ENCODE measurements at regions not wholly inside any gene's neighbourhood (a gene's known extent, or its start where the extent isn't known, plus 50 kb on each side); places are given as distances from the start of the nearest gene placed in this dataset.

DNA sequence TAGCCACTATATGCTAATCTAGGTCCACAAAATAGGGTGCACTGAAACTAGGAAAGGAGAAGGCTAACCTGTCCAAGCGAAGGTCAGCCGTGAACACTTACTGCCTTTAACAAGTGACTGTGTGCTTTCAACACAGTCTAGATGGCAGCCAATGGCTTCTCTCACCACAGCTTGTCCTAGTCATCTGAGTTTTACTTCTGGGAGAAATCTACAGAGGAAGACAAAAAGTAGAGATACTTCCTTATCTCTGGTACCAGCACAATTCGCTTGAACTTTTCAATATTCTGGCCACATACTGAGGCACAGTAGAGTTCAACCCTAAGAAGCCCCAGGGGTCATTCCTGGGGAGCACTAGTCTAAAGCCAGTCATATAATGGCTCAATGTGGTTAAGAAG is 176.9 kb downstream of the BTG1 start:
- TF ChIP-seq, protein P1, sequence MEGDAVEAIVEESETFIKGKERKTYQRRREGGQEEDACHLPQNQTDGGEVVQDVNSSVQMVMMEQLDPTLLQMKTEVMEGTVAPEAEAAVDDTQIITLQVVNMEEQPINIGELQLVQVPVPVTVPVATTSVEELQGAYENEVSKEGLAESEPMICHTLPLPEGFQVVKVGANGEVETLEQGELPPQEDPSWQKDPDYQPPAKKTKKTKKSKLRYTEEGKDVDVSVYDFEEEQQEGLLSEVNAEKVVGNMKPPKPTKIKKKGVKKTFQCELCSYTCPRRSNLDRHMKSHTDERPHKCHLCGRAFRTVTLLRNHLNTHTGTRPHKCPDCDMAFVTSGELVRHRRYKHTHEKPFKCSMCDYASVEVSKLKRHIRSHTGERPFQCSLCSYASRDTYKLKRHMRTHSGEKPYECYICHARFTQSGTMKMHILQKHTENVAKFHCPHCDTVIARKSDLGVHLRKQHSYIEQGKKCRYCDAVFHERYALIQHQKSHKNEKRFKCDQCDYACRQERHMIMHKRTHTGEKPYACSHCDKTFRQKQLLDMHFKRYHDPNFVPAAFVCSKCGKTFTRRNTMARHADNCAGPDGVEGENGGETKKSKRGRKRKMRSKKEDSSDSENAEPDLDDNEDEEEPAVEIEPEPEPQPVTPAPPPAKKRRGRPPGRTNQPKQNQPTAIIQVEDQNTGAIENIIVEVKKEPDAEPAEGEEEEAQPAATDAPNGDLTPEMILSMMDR (conservative IDR thresholded peaks at IDR 0.05): no peak

DNA sequence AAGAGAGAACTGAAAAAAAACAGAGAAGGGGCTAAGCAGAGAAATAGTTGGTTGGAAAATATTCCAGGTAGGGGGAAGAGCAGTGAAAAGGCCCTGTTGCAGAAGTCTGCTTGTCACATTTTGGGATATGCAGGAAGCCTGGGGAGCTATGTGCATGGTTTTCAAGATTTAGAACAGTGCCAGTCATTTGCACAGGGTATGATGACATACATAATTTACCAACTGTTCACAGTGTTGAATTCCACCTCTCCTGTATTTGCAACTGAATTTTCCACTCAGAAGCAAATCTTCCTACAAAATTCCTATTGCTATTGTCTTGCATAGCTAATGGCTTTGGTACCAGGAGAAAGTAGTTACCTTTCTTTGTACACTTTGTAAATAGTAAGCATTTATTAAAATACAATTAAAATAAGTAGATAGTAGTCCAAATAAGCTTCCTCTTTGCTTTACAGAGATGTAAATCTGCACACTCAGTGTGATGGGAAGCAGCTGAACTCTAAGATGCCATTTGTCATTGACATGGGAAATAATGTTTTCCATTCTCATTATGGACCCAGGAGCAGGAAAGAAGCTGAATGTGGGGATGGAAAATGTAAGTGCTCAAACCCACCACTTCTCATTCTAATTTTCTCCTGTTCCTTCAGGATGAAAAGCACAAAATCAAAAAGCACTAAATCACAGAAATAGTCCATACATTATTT is 177.4 kb downstream of the BTG1 start:
- TF ChIP-seq, protein P1 (conservative IDR thresholded peaks at IDR 0.05): no peak
- no peak overlapping the region for H3K27ac ChIP-seq

More for the DNA sequence above, 176.9 kb downstream of the BTG1 start:
- no peak overlapping the region for H3K27ac ChIP-seq

DNA sequence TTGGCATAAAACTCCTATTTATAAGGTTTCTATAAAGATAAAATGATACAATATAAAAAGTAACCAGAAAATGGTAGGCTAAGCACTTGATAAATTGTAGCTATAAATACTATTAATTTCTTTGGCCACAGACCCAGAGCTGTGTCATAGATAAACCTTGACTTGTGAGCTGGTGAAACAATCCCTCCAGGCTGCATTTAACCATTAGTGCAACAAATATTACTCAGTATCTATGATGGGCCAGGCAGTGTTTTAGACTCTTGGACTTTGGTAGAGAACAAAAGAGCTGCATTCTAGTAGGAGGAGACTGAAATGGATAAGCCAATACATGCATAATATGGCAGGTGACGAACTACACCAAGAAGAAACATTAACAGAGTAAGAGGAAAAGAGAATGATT is 178.1 kb downstream of the BTG1 start:
- TF ChIP-seq, protein P1 (conservative IDR thresholded peaks at IDR 0.05): no peak
- no peak overlapping the region for H3K27ac ChIP-seq

DNA sequence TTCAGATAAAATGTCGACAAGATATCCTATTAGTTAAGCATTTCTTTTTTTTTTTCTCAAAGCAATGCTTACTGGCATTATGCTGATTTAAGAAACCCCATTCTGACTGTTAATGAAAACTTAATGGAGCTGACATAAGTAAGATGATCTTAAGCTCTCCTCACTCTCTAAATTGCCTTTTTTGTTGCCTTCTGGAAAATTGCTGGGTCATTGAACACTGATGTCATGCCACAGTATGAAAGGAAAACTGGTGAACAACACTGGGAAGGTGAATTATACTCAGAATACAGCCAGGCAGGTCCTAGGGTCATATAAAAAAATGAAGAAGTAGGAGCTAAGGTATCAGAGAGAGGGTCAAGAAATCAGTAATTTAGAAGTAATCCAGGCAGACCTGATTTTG is 179.9 kb downstream of the BTG1 start:
- H3K27ac ChIP-seq: no peak overlapping the region
- TF ChIP-seq, protein P1 (conservative IDR thresholded peaks at IDR 0.05): no peak

DNA sequence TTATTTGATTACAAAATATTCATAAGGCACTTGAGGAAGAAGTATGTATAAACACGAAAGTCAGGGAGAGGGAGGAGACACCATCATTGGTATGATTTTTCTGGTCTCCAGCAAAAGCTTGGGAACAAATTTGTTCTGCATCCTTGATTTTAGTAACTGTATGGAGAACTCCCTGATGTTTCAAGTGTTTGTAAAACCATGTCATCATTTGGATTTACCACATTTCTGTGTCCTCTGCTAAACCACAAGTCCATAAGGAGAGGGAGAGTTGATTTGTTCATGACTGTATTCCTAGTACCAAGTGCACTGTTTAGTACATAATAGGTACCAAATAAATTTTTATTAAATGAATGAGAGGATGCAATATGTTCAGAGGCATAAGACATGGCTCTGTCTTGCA is 181.1 kb downstream of the BTG1 start:
- no peak overlapping the region for H3K27ac ChIP-seq
- TF ChIP-seq, protein P1 (conservative IDR thresholded peaks at IDR 0.05): no peak

DNA sequence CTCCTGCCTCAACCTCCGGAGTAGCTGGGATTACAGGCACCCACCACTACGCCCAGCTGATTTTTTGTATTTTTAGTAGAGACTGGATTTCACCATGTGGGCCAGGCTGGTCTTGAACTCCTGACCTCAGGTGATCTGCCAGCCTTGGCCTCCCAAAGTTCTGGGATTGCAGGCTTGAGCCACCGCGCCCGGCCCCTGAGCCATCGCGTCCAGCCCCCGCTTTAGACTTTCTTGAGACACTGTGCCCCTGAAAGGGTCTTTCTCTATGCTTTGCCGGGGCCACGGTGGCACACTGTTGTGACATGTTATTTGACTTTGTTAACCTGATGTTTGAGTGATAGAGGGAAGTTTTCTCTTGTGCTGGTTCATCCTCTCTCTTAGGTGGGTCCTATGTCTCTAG is 186.4 kb downstream of the BTG1 start:
- H3K27ac ChIP-seq: no peak overlapping the region
- TF ChIP-seq, protein P1 (conservative IDR thresholded peaks at IDR 0.05): no peak

DNA sequence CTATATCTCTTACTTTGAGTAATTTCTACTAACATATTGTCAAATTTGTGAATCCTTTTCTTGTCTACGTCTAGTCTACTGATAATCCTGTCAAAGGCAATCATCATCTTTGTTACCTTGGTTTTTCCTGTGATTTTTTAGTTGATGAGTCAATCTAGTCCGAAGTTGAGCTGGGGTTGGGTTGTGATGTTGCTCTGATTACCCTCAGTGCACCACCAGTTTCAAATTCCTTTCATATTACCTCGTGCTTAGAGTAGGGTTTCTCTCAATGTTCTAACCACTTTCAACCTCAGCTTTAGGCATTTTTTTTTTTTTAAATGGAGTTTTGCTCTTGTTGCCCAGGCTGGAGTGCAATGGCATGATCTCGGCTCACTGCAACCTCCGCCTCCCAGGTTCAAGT is 186.8 kb downstream of the BTG1 start:
- TF ChIP-seq, protein P1 (conservative IDR thresholded peaks at IDR 0.05): no peak
- no peak overlapping the region for H3K27ac ChIP-seq
